GM12878 (cell line): ENCODE measurements at regions not wholly inside any gene's neighbourhood (a gene's known extent, or its start where the extent isn't known, plus 50 kb on each side); places are given as distances from the start of the nearest gene placed in this dataset.

ENCODE experiments used
- ATAC-seq: fragments of 200-7000 bp; cut with Tn5 transposase; 3 replicates; pipeline ENCODE4 v1.9.1; 2020; ENCODE audit warnings: mild to moderate bottlenecking, moderate library complexity
- BruUV-seq: library from RNA; stranded (reverse); fragments of 400-500 nt; replicated peaks from 2 replicates; lab custom pipeline; 2021; lab: Mats Ljungman, UMichigan
- CTCF ChIA-PET: fragments of 300-600 bp; sonication (Branson Sonifier 250); formaldehyde crosslinking; extraction: SDS; loops from one replicate; lab custom pipeline; 2021; ENCODE audit warnings: inconsistent platforms; lab: Yijun Ruan, JAX
- POLR2A ChIA-PET: fragments of 350-600 bp; formaldehyde crosslinking; extraction: SDS; loops from one replicate; lab custom pipeline; 2021; ENCODE audit warnings: inconsistent platforms; lab: Charles Lee
- RAD21 ChIA-PET: fragments of 300-600 bp; sonication (Branson Sonifier 250); formaldehyde crosslinking; loops from one replicate; lab custom pipeline; 2023; ENCODE audit warnings: antibody characterized with exemption; ENCODE audit not compliant: unreplicated experiment; lab: Charles Lee
- SMC1A ChIA-PET: fragments of 300-600 bp; sonication (Branson Sonifier 250); formaldehyde crosslinking; loops from one replicate; lab custom pipeline; 2023; ENCODE audit not compliant: unreplicated experiment, uncharacterized antibody; lab: Charles Lee
- DNase-seq: peaks from one replicate; pipeline ENCODE4 v3.0.0-alpha.2; 2011; ENCODE audit warnings: low read depth, low spot score
- FAIRE-seq: peaks from 3 replicates; lab custom pipeline; 2011; peaks lifted over from hg19 to GRCh38; lab: Jason Lieb, UNC
- H2AFZ ChIP-seq: 2 replicates; pipeline ENCODE4 v1.6.0; 2011; ENCODE audit warnings: low read depth, low read length, control low read depth; ENCODE audit not compliant: control insufficient read depth
- H3K27ac ChIP-seq: 2 replicates; pipeline ENCODE4 v1.5.1; 2011; ENCODE audit warnings: control low read depth; ENCODE audit not compliant: control insufficient read depth, insufficient read depth
- H3K27me3 ChIP-seq, 2 experiments: replicated peaks in 1 of 2; 2 replicates each; pipeline versions ENCODE4 v1.6.0 to v1.6.1; 2011; ENCODE audit warnings: low read length in 1 of 2; ENCODE audit not compliant: control insufficient read depth in 2 of 2, insufficient read depth in 2 of 2
- H3K36me3 ChIP-seq, 2 experiments: 2 replicates each; pipeline ENCODE4 v1.5.1; 2011; ENCODE audit warnings: low read length in 1 of 2; ENCODE audit not compliant: control insufficient read depth in 2 of 2, insufficient read depth in 2 of 2
- H3K4me1 ChIP-seq: 2 replicates; pipeline ENCODE4 v1.6.1; 2011; ENCODE audit warnings: mild to moderate bottlenecking, low read length, moderate library complexity, mixed read lengths; ENCODE audit not compliant: control insufficient read depth, insufficient read depth
- H3K4me2 ChIP-seq: 2 replicates; pipeline ENCODE4 v1.6.0; 2011; ENCODE audit warnings: control low read depth; ENCODE audit not compliant: control insufficient read depth, insufficient read depth
- H3K4me3 ChIP-seq: fragments of 200-600 bp; sonication (generic); 2 replicates; pipeline ENCODE4 v1.5.1; 2016
- H3K79me2 ChIP-seq: 2 replicates; pipeline ENCODE4 v1.6.0; 2011; ENCODE audit warnings: low read length; ENCODE audit not compliant: control insufficient read depth, insufficient read depth
- H3K9ac ChIP-seq: 2 replicates; pipeline ENCODE4 v1.8.0; 2011; ENCODE audit warnings: low read length, control low read depth, mixed read lengths; ENCODE audit not compliant: control insufficient read depth, insufficient read depth
- H3K9me3 ChIP-seq: replicated peaks from 3 replicates; pipeline ENCODE4 v1.5.1; 2011; ENCODE audit warnings: mild to moderate bottlenecking, low read length; ENCODE audit not compliant: control insufficient read depth, insufficient read depth
- H4K20me1 ChIP-seq: 2 replicates; pipeline ENCODE4 v1.6.0; 2011; ENCODE audit not compliant: control insufficient read depth, insufficient read depth
- ASH2L ChIP-seq: fragments of 300-600, 200-600 bp; sonication (generic); IDR thresholded peaks from 2 replicates; pipeline ENCODE4 v1.6.1; 2017; ENCODE audit warnings: low read depth, mild to moderate bottlenecking, borderline replicate concordance
- EGR1 ChIP-seq, 2 experiments: IDR thresholded peaks; 1 replicate in 1 of 2; 2 replicates in 1 of 2; pipeline ENCODE4 v1.6.1; 2011 to 2012; ENCODE audit warnings: low read depth in 2 of 2, low read length in 2 of 2, borderline replicate concordance in 1 of 2, mild to moderate bottlenecking in 1 of 2, moderate library complexity in 1 of 2
- IKZF2 ChIP-seq, 2 experiments: fragments of 450-650 bp; IDR thresholded peaks; 2 replicates each; pipeline ENCODE4 v1.6.1; 2017; ENCODE audit warnings: mild to moderate bottlenecking in 2 of 2, moderate library complexity in 2 of 2
- MXI1 ChIP-seq: fragments of 150-350 bp; IDR thresholded peaks from 2 replicates; pipeline ENCODE4 v1.6.1; 2011; ENCODE audit warnings: low read depth, mild to moderate bottlenecking, inconsistent platforms, low read length, improper control_type of control experiment
- PAX5 ChIP-seq: IDR thresholded peaks from 2 replicates; pipeline ENCODE4 v1.6.1; 2011; ENCODE audit warnings: low read depth, low read length, borderline replicate concordance
- PAX8 ChIP-seq: fragments of 450-650 bp; IDR thresholded peaks from 2 replicates; pipeline ENCODE4 v1.6.1; 2017; ENCODE audit warnings: mild to moderate bottlenecking, moderate library complexity
- TAF1 ChIP-seq: IDR thresholded peaks from 2 replicates; pipeline ENCODE4 v1.6.1; 2011; ENCODE audit warnings: mild to moderate bottlenecking, low read depth, low read length, borderline replicate concordance
- TCF3 ChIP-seq: IDR thresholded peaks from 2 replicates; pipeline ENCODE4 v1.6.1; 2012; ENCODE audit warnings: low read depth, mild to moderate bottlenecking, low read length, borderline replicate concordance; ENCODE audit not compliant: insufficient read depth
- in situ Hi-C: fragments of 300-500 bp; cut with MboI; formaldehyde crosslinking; loops from 9 replicates; pipeline ENCODE4 v1.14.3; 2018; ENCODE audit warnings: mixed read lengths
- intact Hi-C: fragments of 100-400 bp; cut with micrococcal nuclease; formaldehyde crosslinking; loops from one replicate; pipeline ENCODE4 v1.14.2; 2022; ENCODE audit not compliant: unreplicated experiment
- TF ChIP-seq, protein P1 (sequence below): IDR thresholded peaks from 2 replicates; pipeline ENCODE4 v1.6.1; 2011; ENCODE audit warnings: low read depth, low read length, improper control_type of control experiment, borderline replicate concordance

DNA sequence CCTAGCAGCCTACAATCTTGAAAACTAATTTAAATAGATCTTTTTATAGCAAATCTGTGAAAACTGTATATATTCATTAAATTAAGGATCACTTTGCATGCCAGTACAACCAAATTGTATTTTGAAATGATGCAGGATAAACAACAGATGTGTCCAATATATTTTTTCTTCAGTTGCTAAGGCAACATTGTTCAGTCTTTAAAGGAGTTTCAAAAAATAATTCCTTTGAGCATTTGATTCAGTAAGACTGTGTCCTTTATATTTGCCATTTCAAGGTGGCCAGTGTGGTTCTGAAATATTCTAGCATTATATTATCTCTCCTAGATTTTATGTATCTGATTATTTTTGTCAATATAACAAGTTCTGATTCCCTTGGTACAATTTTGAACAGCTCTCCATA lies 254.7 kb downstream of the PLOD2 start:
- intact Hi-C loops, result no loop called here
- ChIA-PET RAD21 (no interaction called here), CTCF (no interaction called here), POLR2A (no interaction called here), SMC1A (interaction anchor here (1.0 kb wide), 1 partner anchor 56 kb away, joined by 3 read pairs; no protein-coding TSS in a partner anchor)
- ATAC-seq (no peak), FAIRE-seq (no peak)
- in situ Hi-C loops, result no loop called here
- Histone ChIP-seq H3K9ac (no peak overlapping the region), H3K4me3 (no peak overlapping the region), H3K36me3 (no peaks in the 10 kb centered on the region), H2AFZ (no peak overlapping the region)
- BruUV-seq, result no TSS peak
- TF ChIP-seq EGR1 (IDR thresholded peaks at IDR 0.05; ENCODE audit: borderline replicate concordance in 1 of 2, low read depth in 2 of 2, low read length in 2 of 2) (no peak), TCF3 (no peak), PAX8 (no peak), PAX5 (no peak), ASH2L (no peak), MXI1 (no peak), TAF1 (no peak), IKZF2 (IDR thresholded peaks at IDR 0.05) (no peak)
- TF ChIP-seq, protein P1, sequence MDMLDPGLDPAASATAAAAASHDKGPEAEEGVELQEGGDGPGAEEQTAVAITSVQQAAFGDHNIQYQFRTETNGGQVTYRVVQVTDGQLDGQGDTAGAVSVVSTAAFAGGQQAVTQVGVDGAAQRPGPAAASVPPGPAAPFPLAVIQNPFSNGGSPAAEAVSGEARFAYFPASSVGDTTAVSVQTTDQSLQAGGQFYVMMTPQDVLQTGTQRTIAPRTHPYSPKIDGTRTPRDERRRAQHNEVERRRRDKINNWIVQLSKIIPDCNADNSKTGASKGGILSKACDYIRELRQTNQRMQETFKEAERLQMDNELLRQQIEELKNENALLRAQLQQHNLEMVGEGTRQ, result no peak
- TF ChIP-seq, all 136 proteins: peak for 0
- Histone ChIP-seq H4K20me1 (no peaks in the 10 kb centered on the region), H3K4me2 (no peak overlapping the region), H3K4me1 (no peaks in the 10 kb centered on the region), H3K9me3 (no peaks in the 10 kb centered on the region), H3K79me2 (no peaks in the 10 kb centered on the region), H3K27ac (no peak overlapping the region), H3K27me3 (no peaks in the 10 kb centered on the region)
- no peak for DNase-seq
